CD4-positive, alpha-beta T cell (primary cell): ENCODE measurements at regions not wholly inside any gene's neighbourhood (a gene's known extent, or its start where the extent isn't known, plus 50 kb on each side); places are given as distances from the start of the nearest gene placed in this dataset.

ENCODE experiments used
- ATAC-seq: fragments of 200-7000 bp; cut with Tn5 transposase; one replicate; pipeline ENCODE4 v1.10.0; 2022; ENCODE audit warnings: mild to moderate bottlenecking; ENCODE audit not compliant: poor library complexity
- CTCF ChIA-PET: fragments of 350-600 bp; sonication (Branson Sonifier 250); formaldehyde crosslinking; loops from one replicate; lab custom pipeline; 2021; ENCODE audit warnings: antibody characterized with exemption, inconsistent platforms; lab: Charles Lee
- POLR2A ChIA-PET: fragments of 350-600 bp; sonication (Branson Sonifier 250); formaldehyde crosslinking; loops from one replicate; lab custom pipeline; 2021; ENCODE audit warnings: antibody characterized with exemption, inconsistent platforms; lab: Charles Lee
- DNase-seq, 14 experiments: peaks; one replicate each; pipeline ENCODE4 v3.0.0-alpha.2; 2013 to 2020; ENCODE audit warnings: mixed read lengths in 2 of 14
- H3K27ac ChIP-seq, 2 donors: one replicate each; pipeline versions ENCODE4 v1.5.1 to v1.7.0; 2013; ENCODE audit warnings: low read length in 2 of 2, low read depth in 1 of 2, mild to moderate bottlenecking in 1 of 2
- H3K27me3 ChIP-seq, 2 experiments: 1 replicate in 1 of 2; 2 replicates in 1 of 2; pipeline versions ENCODE4 v1.6.1 to v1.7.0; 2013; ENCODE audit warnings: low read length in 2 of 2, control low read depth in 1 of 2, mild to moderate bottlenecking in 1 of 2, moderate library complexity in 1 of 2; ENCODE audit not compliant: insufficient read depth in 2 of 2, control insufficient read depth in 1 of 2
- H3K36me3 ChIP-seq: one replicate; pipeline ENCODE4 v1.6.1; 2013; ENCODE audit warnings: low read length, control low read depth; ENCODE audit not compliant: insufficient read depth
- H3K4me1 ChIP-seq: one replicate; pipeline ENCODE4 v1.6.1; 2013; ENCODE audit warnings: low read length, control low read depth; ENCODE audit not compliant: insufficient read depth
- H3K4me3 ChIP-seq: one replicate; pipeline ENCODE4 v1.5.1; 2013; ENCODE audit warnings: mild to moderate bottlenecking, low read length, moderate library complexity
- H3K9me3 ChIP-seq, 2 experiments: 1 replicate in 1 of 2; 2 replicates in 1 of 2; pipeline versions ENCODE4 v1.6.1 to v1.7.0; 2013; ENCODE audit warnings: low read length in 2 of 2, mild to moderate bottlenecking in 2 of 2, control low read depth in 1 of 2, moderate library complexity in 1 of 2; ENCODE audit not compliant: control insufficient read depth in 1 of 2, insufficient read depth in 1 of 2
- H3K27ac Mint-ChIP-seq: one replicate; pipeline ENCODE4 v1.8.0; 2020; ENCODE audit warnings: mixed read lengths
- H3K27me3 Mint-ChIP-seq: one replicate; pipeline ENCODE4 v1.8.0; 2021; ENCODE audit warnings: mixed read lengths
- H3K36me3 Mint-ChIP-seq: one replicate; pipeline ENCODE4 v1.8.0; 2021; ENCODE audit warnings: low read depth, mixed read lengths
- H3K4me1 Mint-ChIP-seq: one replicate; pipeline ENCODE4 v1.8.0; 2021; ENCODE audit warnings: low read depth, mixed read lengths
- H3K4me3 Mint-ChIP-seq: one replicate; pipeline ENCODE4 v1.8.0; 2020; ENCODE audit warnings: mild to moderate bottlenecking, mixed read lengths
- H3K9me3 Mint-ChIP-seq: one replicate; pipeline ENCODE4 v1.8.0; 2020; ENCODE audit warnings: mixed read lengths
- CTCF ChIP-seq: fragments of 200-600 bp; IDR thresholded peaks from one replicate; pipeline ENCODE4 v1.8.0; 2022; ENCODE audit warnings: antibody characterized with exemption, mild to moderate bottlenecking
- intact Hi-C, 2 experiments: fragments of 100-400 bp; cut with DNase I in 1 of 2; cut with micrococcal nuclease in 1 of 2; formaldehyde crosslinking; loops; one replicate each; pipeline versions ENCODE4 v1.15.1 to v1.9.0; 2023 to 2025; cut with DNase I, micrococcal nuclease

DNA sequence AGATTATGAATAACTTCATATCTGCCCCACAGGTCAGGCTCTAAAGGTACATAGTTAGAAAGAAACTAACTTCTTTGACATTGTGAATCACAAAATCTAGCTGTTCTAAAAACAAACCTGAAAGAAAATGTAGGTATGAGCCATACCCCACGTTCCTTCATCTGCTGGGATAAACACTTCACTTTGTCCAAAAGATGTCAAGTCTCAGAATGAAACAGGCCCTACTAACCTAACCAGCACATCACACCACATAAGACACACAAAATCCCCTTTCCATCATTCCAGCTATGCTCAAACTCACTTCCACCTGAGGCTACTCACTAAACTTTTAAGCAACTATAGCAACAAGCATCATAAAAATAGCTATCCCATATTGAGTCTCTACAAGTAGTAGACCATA lies 65.2 kb upstream of the GJA5 start:
- no peak for TF ChIP-seq CTCF
- CTCF ChIA-PET, result no interaction called here

GRCh38 chr1:147826259-147826658 lies 65.9 kb upstream of the GJA5 start:
- no peak overlapping the region for H3K4me3 Mint-ChIP-seq
- Histone ChIP-seq H3K36me3 (no peaks in the 10 kb centered on the region), H3K9me3 (no peaks in the 10 kb centered on the region), H3K27ac (no peak overlapping the region), H3K27me3 (no peaks in the 10 kb centered on the region), H3K4me1 (no peaks in the 10 kb centered on the region), H3K4me3 (no peak overlapping the region)
- peaks cover 5% of the 10 kb centered on the region for H3K27me3 Mint-ChIP-seq
- no peaks in the 10 kb centered on the region for H3K36me3 Mint-ChIP-seq
- TF ChIP-seq CTCF, result no peak
- no peak overlapping the region for H3K27ac Mint-ChIP-seq
- intact Hi-C loops, result no loop called here
- DNase-seq, result no peak
- ChIA-PET POLR2A (no interaction called here), CTCF (no interaction called here)
- ATAC-seq, result no peak
- H3K4me1 Mint-ChIP-seq, result no peaks in the 10 kb centered on the region
- H3K9me3 Mint-ChIP-seq, result no peaks in the 10 kb centered on the region

More for the DNA sequence above, 65.2 kb upstream of the GJA5 start:
- no peaks in the 10 kb centered on the region for H3K9me3 Mint-ChIP-seq
- no peaks in the 10 kb centered on the region for H3K36me3 Mint-ChIP-seq
- POLR2A ChIA-PET, result no interaction called here
- H3K4me3 ChIP-seq, result no peak overlapping the region
- ATAC-seq (no peak), DNase-seq (no peak)
- H3K4me1 ChIP-seq, result no peaks in the 10 kb centered on the region
- no peaks in the 10 kb centered on the region for H3K4me1 Mint-ChIP-seq
- H3K9me3 ChIP-seq, result no peaks in the 10 kb centered on the region
- no peaks in the 10 kb centered on the region for H3K36me3 ChIP-seq
- H3K27ac ChIP-seq, result no peak overlapping the region
- peaks cover 5% of the 10 kb centered on the region for H3K27me3 Mint-ChIP-seq
- intact Hi-C loops, result no loop called here
- no peaks in the 10 kb centered on the region for H3K27me3 ChIP-seq
- H3K27ac Mint-ChIP-seq, result no peak overlapping the region
- H3K4me3 Mint-ChIP-seq, result no peak overlapping the region

- H3K27me3 Mint-ChIP-seq, result peaks cover 32% of the 10 kb centered on the region
- H3K36me3 ChIP-seq, result no peaks in the 10 kb centered on the region
- H3K4me1 ChIP-seq, result no peaks in the 10 kb centered on the region
- H3K4me3 ChIP-seq, result no peak overlapping the region
- DNase-seq, result no peak
- intact Hi-C loops, result no loop called here
- TF ChIP-seq CTCF, result no peak
- ChIA-PET CTCF (no interaction called here), POLR2A (no interaction called here)
- peaks cover 13% of the 10 kb centered on the region for H3K4me1 Mint-ChIP-seq
- peaks cover 0 to 5% of the 10 kb centered on the region in 2 experiments for H3K27me3 ChIP-seq
- H3K4me3 Mint-ChIP-seq, result no peak overlapping the region
- no peaks in the 10 kb centered on the region for H3K9me3 Mint-ChIP-seq
- no peak overlapping the region for H3K27ac ChIP-seq
- H3K36me3 Mint-ChIP-seq, result no peaks in the 10 kb centered on the region
- no peak overlapping the region for H3K27ac Mint-ChIP-seq
- no peak for ATAC-seq
- no peaks in the 10 kb centered on the region for H3K9me3 ChIP-seq
Measured at GRCh38 chr1:147833231-147833860, 69.2 kb upstream of the GJA8 start.
